ENCODE measurements at regions not wholly inside any gene's neighbourhood (a gene's known extent, or its start where the extent isn't known, plus 50 kb on each side); places are given as distances from the start of the nearest gene placed in this dataset.

DNA sequence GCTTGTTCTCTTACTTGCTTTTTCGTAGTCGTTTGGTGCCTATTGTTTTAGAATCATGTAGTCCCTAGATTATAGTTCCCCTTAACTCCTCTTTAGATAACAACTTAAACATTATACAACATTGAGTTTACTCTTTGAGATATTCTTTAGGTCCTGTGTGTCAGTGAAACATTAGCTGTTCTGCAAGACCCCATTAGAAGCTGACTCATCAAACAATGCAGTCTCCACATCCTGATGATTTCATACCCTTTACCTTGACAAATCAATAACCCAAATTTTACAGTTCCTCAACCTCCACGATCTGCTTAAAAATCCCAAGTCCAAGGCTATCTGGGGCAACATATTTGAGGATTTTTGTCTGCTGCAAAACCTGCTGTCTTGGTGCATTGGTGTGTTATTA, 582.9 kb downstream of the NSUN3 start:
- TF ChIP-seq, protein P1, sequence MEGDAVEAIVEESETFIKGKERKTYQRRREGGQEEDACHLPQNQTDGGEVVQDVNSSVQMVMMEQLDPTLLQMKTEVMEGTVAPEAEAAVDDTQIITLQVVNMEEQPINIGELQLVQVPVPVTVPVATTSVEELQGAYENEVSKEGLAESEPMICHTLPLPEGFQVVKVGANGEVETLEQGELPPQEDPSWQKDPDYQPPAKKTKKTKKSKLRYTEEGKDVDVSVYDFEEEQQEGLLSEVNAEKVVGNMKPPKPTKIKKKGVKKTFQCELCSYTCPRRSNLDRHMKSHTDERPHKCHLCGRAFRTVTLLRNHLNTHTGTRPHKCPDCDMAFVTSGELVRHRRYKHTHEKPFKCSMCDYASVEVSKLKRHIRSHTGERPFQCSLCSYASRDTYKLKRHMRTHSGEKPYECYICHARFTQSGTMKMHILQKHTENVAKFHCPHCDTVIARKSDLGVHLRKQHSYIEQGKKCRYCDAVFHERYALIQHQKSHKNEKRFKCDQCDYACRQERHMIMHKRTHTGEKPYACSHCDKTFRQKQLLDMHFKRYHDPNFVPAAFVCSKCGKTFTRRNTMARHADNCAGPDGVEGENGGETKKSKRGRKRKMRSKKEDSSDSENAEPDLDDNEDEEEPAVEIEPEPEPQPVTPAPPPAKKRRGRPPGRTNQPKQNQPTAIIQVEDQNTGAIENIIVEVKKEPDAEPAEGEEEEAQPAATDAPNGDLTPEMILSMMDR (IDR thresholded peaks at IDR 0.05; ENCODE audit: low read depth, low read length, poor library complexity, severe bottlenecking): no peak
- TF ChIP-seq EZH2phosphoT487 (IDR thresholded peaks at IDR 0.05; ENCODE audit: borderline replicate concordance, low read length): no peak

All from DOHH2 (cell line).